ENCODE measurements at regions not wholly inside any gene's neighbourhood (a gene's known extent, or its start where the extent isn't known, plus 50 kb on each side); places are given as distances from the start of the nearest gene placed in this dataset.

DNA sequence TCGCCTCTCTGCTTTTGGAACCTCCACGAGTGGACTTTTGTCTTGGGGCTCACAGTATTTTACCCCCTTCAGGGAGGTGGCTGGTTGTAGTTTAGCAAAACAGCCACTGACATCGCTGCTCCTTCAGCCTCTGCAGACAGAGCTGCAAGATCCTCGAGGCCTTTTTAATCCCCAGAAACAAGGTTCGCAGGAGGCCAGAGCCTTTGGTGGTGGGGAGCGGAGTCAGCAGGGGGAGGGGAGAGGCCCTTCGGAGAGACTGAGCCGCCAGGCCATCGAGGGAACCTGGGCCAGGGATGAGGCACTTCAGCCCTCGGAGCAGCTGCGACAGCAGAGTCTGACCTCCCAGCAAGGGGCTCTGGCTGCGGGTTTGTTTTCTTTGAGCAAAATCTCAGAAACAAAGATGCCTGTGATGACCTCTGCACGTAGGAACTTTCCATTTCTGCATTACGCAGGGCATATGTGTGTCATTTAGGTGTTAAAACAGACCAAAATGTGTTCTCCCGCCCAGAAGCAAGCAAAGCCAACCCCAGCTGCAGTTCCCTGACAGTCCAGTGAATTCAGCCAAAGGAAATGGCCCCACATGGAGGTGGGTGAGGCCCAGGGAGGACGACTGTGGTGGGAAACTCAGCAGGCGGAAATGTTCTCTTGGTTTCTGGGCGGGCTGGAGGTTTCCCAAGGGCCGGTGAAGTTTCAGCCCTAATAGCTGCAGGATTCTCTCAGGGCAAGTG lies 171.2 kb upstream of the SULF2 start:
- no peak overlapping the region for H3K4me3 ChIP-seq
- H3K4me1 ChIP-seq, result no peaks in the 10 kb centered on the region
- H3K36me3 ChIP-seq, result no peaks in the 10 kb centered on the region
- DNase-seq, result no peak
- intact Hi-C loops (cut with DNase I; ENCODE audit: low total_unique reads), result no loop called here
- H3K27ac ChIP-seq, result no peak overlapping the region
- H3K27me3 ChIP-seq, result peaks cover 0 to 25% of the 10 kb centered on the region in 2 donors
- TF ChIP-seq, protein P1, sequence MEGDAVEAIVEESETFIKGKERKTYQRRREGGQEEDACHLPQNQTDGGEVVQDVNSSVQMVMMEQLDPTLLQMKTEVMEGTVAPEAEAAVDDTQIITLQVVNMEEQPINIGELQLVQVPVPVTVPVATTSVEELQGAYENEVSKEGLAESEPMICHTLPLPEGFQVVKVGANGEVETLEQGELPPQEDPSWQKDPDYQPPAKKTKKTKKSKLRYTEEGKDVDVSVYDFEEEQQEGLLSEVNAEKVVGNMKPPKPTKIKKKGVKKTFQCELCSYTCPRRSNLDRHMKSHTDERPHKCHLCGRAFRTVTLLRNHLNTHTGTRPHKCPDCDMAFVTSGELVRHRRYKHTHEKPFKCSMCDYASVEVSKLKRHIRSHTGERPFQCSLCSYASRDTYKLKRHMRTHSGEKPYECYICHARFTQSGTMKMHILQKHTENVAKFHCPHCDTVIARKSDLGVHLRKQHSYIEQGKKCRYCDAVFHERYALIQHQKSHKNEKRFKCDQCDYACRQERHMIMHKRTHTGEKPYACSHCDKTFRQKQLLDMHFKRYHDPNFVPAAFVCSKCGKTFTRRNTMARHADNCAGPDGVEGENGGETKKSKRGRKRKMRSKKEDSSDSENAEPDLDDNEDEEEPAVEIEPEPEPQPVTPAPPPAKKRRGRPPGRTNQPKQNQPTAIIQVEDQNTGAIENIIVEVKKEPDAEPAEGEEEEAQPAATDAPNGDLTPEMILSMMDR (IDR thresholded peaks at IDR 0.05), result no peak
- no peaks in the 10 kb centered on the region for H3K9me3 ChIP-seq

DNA sequence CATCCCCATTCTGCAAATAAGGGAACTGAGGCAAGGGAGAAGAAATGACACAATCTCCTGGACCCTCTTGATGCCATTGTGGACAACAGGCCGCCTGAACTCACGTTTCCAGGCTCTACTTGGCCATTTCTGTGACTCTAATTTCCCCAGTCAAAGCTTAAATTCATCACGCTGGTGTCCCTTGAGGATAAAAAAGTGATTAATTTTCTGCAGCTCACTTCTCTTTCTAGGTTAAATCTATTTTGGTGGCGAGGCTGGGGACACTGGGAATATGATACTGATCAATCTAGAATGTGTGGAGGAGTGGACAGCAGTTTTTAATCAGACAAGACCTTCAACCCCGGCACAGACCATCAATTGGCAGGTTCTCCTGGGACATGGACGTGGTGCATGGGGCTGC lies 168.2 kb upstream of the SULF2 start:
- TF ChIP-seq, protein P1 (IDR thresholded peaks at IDR 0.05), result no peak
- Histone ChIP-seq H3K4me1 (no peaks in the 10 kb centered on the region), H3K27ac (no peak overlapping the region), H3K27me3 (peaks cover 0 to 25% of the 10 kb centered on the region in 2 donors), H3K4me3 (no peak overlapping the region), H3K36me3 (no peaks in the 10 kb centered on the region), H3K9me3 (no peaks in the 10 kb centered on the region)
- intact Hi-C loops (cut with DNase I; ENCODE audit: low total_unique reads), result no loop called here
- no peak for DNase-seq

GRCh38 chr20:47952023-47952564 lies 166.8 kb upstream of the SULF2 start:
- Histone ChIP-seq H3K4me1 (no peaks in the 10 kb centered on the region), H3K9me3 (no peaks in the 10 kb centered on the region), H3K27me3 (peaks cover 0 to 18% of the 10 kb centered on the region in 2 donors), H3K27ac (no peak overlapping the region), H3K36me3 (no peaks in the 10 kb centered on the region), H3K4me3 (no peak overlapping the region)
- TF ChIP-seq, protein P1 (IDR thresholded peaks at IDR 0.05), result no peak
- intact Hi-C loops (cut with DNase I; ENCODE audit: low total_unique reads), result no loop called here
- no peak for DNase-seq

DNA sequence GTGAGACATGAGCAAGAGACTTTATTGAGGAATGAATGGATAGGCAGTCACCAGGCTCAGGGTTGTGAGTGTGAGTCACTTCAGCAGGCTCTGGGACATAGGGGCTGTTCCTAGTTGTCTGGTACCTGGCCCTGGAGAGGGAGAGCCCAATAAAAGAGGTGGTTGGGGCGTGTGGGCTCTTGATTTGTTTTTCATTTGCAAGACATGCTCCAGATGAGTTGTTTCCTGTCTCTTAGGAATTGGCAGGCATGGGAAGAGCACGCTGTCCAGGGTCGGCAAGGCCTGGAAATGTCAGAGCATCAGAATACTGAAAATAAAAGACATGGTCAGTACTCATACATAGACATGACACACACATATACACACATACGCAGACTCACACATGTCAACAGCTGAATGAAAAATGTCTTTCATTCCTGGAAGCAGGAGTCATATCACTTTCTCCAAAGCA lies 166.3 kb upstream of the SULF2 start:
- Histone ChIP-seq H3K27ac (no peak overlapping the region), H3K27me3 (peaks cover 0 to 12% of the 10 kb centered on the region in 2 donors), H3K9me3 (no peaks in the 10 kb centered on the region), H3K4me3 (no peak overlapping the region), H3K36me3 (no peaks in the 10 kb centered on the region), H3K4me1 (no peaks in the 10 kb centered on the region)
- DNase-seq, result no peak
- TF ChIP-seq, protein P1 (IDR thresholded peaks at IDR 0.05), result no peak
- intact Hi-C loops (cut with DNase I; ENCODE audit: low total_unique reads), result no loop called here

GRCh38 chr20:47950913-47951283 lies 165.6 kb upstream of the SULF2 start:
- Histone ChIP-seq H3K27ac (no peak overlapping the region), H3K4me3 (no peak overlapping the region), H3K9me3 (no peaks in the 10 kb centered on the region), H3K4me1 (no peaks in the 10 kb centered on the region), H3K36me3 (no peaks in the 10 kb centered on the region), H3K27me3 (peaks cover 0 to 9% of the 10 kb centered on the region in 2 donors)
- TF ChIP-seq, protein P1 (IDR thresholded peaks at IDR 0.05), result no peak
- intact Hi-C loops (cut with DNase I; ENCODE audit: low total_unique reads), result no loop called here
- no peak for DNase-seq
